OCI-LY7 (cell line): ENCODE measurements at regions not wholly inside any gene's neighbourhood (a gene's known extent, or its start where the extent isn't known, plus 50 kb on each side); places are given as distances from the start of the nearest gene placed in this dataset.

Experiments used
- BruUV-seq: library from RNA; stranded (reverse); fragments of 400-500 nt; replicated peaks from 2 replicates; lab custom pipeline; 2021; lab: Mats Ljungman, UMichigan
- CTCF ChIA-PET: fragments of 300-600 bp; sonication (Branson Sonifier 250); formaldehyde crosslinking; loops from one replicate; lab custom pipeline; 2022; ENCODE audit warnings: antibody characterized with exemption; ENCODE audit not compliant: unreplicated experiment; lab: Charles Lee
- POLR2A ChIA-PET: fragments of 300-600 bp; sonication (Branson Sonifier 250); formaldehyde crosslinking; loops from one replicate; lab custom pipeline; 2022; ENCODE audit warnings: antibody characterized with exemption; lab: Charles Lee
- DNase-seq: peaks from one replicate; pipeline ENCODE4 v3.0.0-alpha.2; 2015; ENCODE audit warnings: low spot score
- H2AFZ ChIP-seq: fragments of 200-600 bp; sonication (generic), shearing (Covaris generic); 2 replicates; pipeline ENCODE4 v1.6.1; 2014; ENCODE audit warnings: mild to moderate bottlenecking, antibody characterized with exemption, low read length, moderate library complexity
- H3K27ac ChIP-seq: fragments of 200-600 bp; sonication (generic); 2 replicates; pipeline ENCODE4 v1.5.1; 2014; ENCODE audit warnings: mixed run types, low read depth, mild to moderate bottlenecking, moderate library complexity, low read length, inconsistent platforms; ENCODE audit not compliant: poor library complexity, severe bottlenecking
- H3K36me3 ChIP-seq: fragments of 200-600 bp; sonication (generic); 2 replicates; pipeline ENCODE4 v1.6.1; 2014; ENCODE audit warnings: mild to moderate bottlenecking, antibody characterized with exemption, low read length, moderate library complexity, mixed read lengths; ENCODE audit not compliant: insufficient read depth
- H3K4me1 ChIP-seq: fragments of 200-600 bp; sonication (generic); 2 replicates; pipeline ENCODE4 v1.5.1; 2014; ENCODE audit warnings: mild to moderate bottlenecking, low read length; ENCODE audit not compliant: insufficient read depth, poor library complexity, severe bottlenecking
- H3K4me2 ChIP-seq: fragments of 200-600 bp; sonication (generic); 2 replicates; pipeline ENCODE4 v1.6.1; 2014; ENCODE audit warnings: mild to moderate bottlenecking, low read length
- H3K4me3 ChIP-seq: fragments of 200-600 bp; sonication (generic); 2 replicates; pipeline ENCODE4 v1.5.1; 2014; ENCODE audit warnings: mild to moderate bottlenecking, low read depth, low read length; ENCODE audit not compliant: poor library complexity, severe bottlenecking
- H3K79me2 ChIP-seq: fragments of 200-600 bp; sonication (generic); 2 replicates; pipeline ENCODE4 v1.6.1; 2016; ENCODE audit warnings: low read depth, mild to moderate bottlenecking, low read length, moderate library complexity, mixed read lengths; ENCODE audit not compliant: insufficient read depth
- H3K9me2 ChIP-seq: fragments of 200-600 bp; sonication (generic); 2 replicates; pipeline ENCODE4 v1.6.1; 2016; ENCODE audit warnings: mild to moderate bottlenecking, low read length, mixed read lengths; ENCODE audit not compliant: insufficient read depth
- H3K9me3 ChIP-seq: fragments of 200-600 bp; sonication (generic); 2 replicates; pipeline ENCODE4 v1.6.1; 2014; ENCODE audit warnings: mild to moderate bottlenecking, mixed run types, low read length, mixed read lengths
- H4K20me1 ChIP-seq: fragments of 200-600 bp; sonication (generic); 2 replicates; pipeline ENCODE4 v1.6.1; 2014; ENCODE audit warnings: mild to moderate bottlenecking, antibody characterized with exemption, low read length, moderate library complexity, mixed read lengths; ENCODE audit not compliant: insufficient read depth
- CTCF ChIP-seq: fragments of 200-600 bp; sonication (generic); conservative IDR thresholded peaks from 2 replicates; pipeline ENCODE4 v1.5.1; 2014; ENCODE audit warnings: mild to moderate bottlenecking, antibody characterized with exemption, low read length, moderate library complexity, mixed read lengths
- EZH2phosphoT487 ChIP-seq: fragments of 200-600 bp; sonication (generic); IDR thresholded peaks from 2 replicates; pipeline ENCODE4 v1.6.1; 2018; ENCODE audit warnings: low read depth, borderline replicate concordance, mild to moderate bottlenecking, mixed run types, antibody characterized with exemption, low read length, moderate library complexity, mixed read lengths
- intact Hi-C: fragments of 100-400 bp; cut with micrococcal nuclease; formaldehyde crosslinking; loops from one replicate; pipeline ENCODE4 v1.10.0; 2022; ENCODE audit not compliant: unreplicated experiment

- Histone ChIP-seq H3K9me3 (no peaks in the 10 kb centered on the region), H3K27ac (no peak overlapping the region), H4K20me1 (no peaks in the 10 kb centered on the region), H3K4me2 (no peak overlapping the region), H3K4me1 (no peaks in the 10 kb centered on the region), H2AFZ (no peak overlapping the region), H3K36me3 (no peaks in the 10 kb centered on the region), H3K79me2 (no peaks in the 10 kb centered on the region), H3K9me2 (no peaks in the 10 kb centered on the region), H3K4me3 (no peak overlapping the region)
- intact Hi-C loops, result no loop called here
- no peak for TF ChIP-seq CTCF
- TF ChIP-seq EZH2phosphoT487, result no peak
- no peak for DNase-seq
- ChIA-PET POLR2A (interaction anchor here (0.7 kb wide), 1 partner anchor 39 kb away, joined by 4 read pairs; no protein-coding TSS in a partner anchor), CTCF (no interaction called here)
- BruUV-seq, result no TSS peak
Measured at GRCh38 chr2:122481244-122481622, 725.8 kb downstream of the TSN start.

GRCh38 chr2:122481717-122482116, 726.3 kb downstream of the TSN start:
- H3K4me2 ChIP-seq, result no peak overlapping the region
- H3K79me2 ChIP-seq, result no peaks in the 10 kb centered on the region
- no peaks in the 10 kb centered on the region for H4K20me1 ChIP-seq
- TF ChIP-seq EZH2phosphoT487 (no peak), CTCF (no peak)
- H3K36me3 ChIP-seq, result no peaks in the 10 kb centered on the region
- H3K4me3 ChIP-seq, result no peak overlapping the region
- H3K9me3 ChIP-seq, result no peaks in the 10 kb centered on the region
- POLR2A ChIA-PET, result interaction anchor here (0.7 kb wide), 1 partner anchor 39 kb away, joined by 4 read pairs; no protein-coding TSS in a partner anchor
- peak; percentile 1 for DNase-seq
- H2AFZ ChIP-seq, result no peak overlapping the region
- no peaks in the 10 kb centered on the region for H3K9me2 ChIP-seq
- no TSS peak for BruUV-seq
- H3K4me1 ChIP-seq, result no peaks in the 10 kb centered on the region
- CTCF ChIA-PET, result no interaction called here
- H3K27ac ChIP-seq, result no peak overlapping the region
- intact Hi-C loops, result no loop called here

- Histone ChIP-seq H3K4me1 (no peaks in the 10 kb centered on the region), H3K79me2 (no peaks in the 10 kb centered on the region), H3K27ac (no peak overlapping the region), H3K36me3 (no peaks in the 10 kb centered on the region), H3K9me3 (no peaks in the 10 kb centered on the region), H3K4me2 (no peak overlapping the region), H3K4me3 (no peak overlapping the region), H3K9me2 (no peaks in the 10 kb centered on the region), H2AFZ (no peak overlapping the region), H4K20me1 (no peaks in the 10 kb centered on the region)
- intact Hi-C loops, result no loop called here
- CTCF ChIA-PET, result no interaction called here
- POLR2A ChIA-PET, result interaction anchor here (0.7 kb wide), 1 partner anchor 508 kb away, joined by 3 read pairs; no protein-coding TSS in a partner anchor
- DNase-seq, result no peak
- BruUV-seq, result no TSS peak
- TF ChIP-seq EZH2phosphoT487, result no peak
- TF ChIP-seq CTCF, result no peak
Measured at GRCh38 chr2:122486086-122486485, 730.6 kb downstream of the TSN start.
